AG09309 (cell line): ENCODE measurements at regions not wholly inside any gene's neighbourhood (a gene's known extent, or its start where the extent isn't known, plus 50 kb on each side); places are given as distances from the start of the nearest gene placed in this dataset.

Experiments used
- DNase-seq: peaks from one replicate; pipeline ENCODE4 v3.0.0-alpha.2; 2010; ENCODE audit warnings: low read depth
- H3K4me3 ChIP-seq: 2 replicates; pipeline ENCODE4 v1.5.1; 2011; ENCODE audit warnings: mild to moderate bottlenecking, low read depth, low read length, moderate library complexity; ENCODE audit not compliant: control insufficient read depth
- TF ChIP-seq, protein P1 (sequence below): IDR thresholded peaks from 2 replicates; pipeline ENCODE4 v1.5.1; 2011; ENCODE audit warnings: mild to moderate bottlenecking, low read depth, low read length, inconsistent platforms; ENCODE audit not compliant: insufficient read depth, control insufficient read depth; ENCODE audit errors: missing control alignments

DNA sequence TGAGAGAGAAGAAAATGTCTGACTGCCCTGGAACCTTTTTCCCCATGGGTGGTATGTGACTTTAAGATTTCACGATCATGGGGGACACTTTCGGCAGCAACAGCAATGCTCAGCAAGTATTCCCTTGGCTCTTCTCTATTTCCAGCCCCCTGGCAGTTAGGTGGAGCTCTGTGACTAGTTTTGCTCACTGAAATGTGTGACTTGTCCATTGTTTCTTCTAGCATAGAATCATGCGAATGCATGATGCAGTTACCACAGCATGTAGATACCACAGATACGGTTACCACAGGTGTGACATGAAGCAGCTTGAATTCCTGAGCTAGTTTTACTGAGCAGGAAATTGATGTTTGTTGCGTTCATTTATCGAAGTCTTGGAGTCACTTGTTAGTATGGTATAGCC, 1034.5 kb upstream of the EEF2KMT start:
- DNase-seq, result no peak
- H3K4me3 ChIP-seq, result no peak overlapping the region
- TF ChIP-seq, protein P1, sequence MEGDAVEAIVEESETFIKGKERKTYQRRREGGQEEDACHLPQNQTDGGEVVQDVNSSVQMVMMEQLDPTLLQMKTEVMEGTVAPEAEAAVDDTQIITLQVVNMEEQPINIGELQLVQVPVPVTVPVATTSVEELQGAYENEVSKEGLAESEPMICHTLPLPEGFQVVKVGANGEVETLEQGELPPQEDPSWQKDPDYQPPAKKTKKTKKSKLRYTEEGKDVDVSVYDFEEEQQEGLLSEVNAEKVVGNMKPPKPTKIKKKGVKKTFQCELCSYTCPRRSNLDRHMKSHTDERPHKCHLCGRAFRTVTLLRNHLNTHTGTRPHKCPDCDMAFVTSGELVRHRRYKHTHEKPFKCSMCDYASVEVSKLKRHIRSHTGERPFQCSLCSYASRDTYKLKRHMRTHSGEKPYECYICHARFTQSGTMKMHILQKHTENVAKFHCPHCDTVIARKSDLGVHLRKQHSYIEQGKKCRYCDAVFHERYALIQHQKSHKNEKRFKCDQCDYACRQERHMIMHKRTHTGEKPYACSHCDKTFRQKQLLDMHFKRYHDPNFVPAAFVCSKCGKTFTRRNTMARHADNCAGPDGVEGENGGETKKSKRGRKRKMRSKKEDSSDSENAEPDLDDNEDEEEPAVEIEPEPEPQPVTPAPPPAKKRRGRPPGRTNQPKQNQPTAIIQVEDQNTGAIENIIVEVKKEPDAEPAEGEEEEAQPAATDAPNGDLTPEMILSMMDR, result no peak

DNA sequence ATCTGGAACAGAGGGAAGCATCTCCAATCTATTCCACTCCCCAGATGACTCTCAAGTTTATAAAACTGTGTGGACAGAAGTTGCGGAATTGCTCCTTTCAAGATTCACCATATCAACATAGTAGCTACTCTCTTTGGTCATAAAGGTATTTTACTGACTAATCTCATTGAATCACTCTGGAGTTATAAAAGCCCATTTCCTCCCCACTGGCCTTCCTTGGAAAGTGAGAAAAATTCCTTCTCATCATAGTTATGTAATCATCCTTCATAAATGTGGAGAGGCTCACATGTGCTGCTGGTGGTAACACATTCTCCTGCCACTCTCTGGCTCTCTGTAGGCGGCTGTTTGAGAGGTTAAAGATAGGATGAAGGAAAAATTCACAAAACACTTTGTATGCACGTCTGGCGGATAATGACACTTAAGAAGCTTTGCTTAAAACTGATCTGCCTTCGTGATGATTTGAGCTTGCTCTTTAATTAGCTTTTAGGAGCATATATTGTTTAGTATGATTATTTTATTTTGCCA, 1034.0 kb upstream of the EEF2KMT start:
- TF ChIP-seq, protein P1, result no peak
- no peak overlapping the region for H3K4me3 ChIP-seq
- DNase-seq, result no peak

DNA sequence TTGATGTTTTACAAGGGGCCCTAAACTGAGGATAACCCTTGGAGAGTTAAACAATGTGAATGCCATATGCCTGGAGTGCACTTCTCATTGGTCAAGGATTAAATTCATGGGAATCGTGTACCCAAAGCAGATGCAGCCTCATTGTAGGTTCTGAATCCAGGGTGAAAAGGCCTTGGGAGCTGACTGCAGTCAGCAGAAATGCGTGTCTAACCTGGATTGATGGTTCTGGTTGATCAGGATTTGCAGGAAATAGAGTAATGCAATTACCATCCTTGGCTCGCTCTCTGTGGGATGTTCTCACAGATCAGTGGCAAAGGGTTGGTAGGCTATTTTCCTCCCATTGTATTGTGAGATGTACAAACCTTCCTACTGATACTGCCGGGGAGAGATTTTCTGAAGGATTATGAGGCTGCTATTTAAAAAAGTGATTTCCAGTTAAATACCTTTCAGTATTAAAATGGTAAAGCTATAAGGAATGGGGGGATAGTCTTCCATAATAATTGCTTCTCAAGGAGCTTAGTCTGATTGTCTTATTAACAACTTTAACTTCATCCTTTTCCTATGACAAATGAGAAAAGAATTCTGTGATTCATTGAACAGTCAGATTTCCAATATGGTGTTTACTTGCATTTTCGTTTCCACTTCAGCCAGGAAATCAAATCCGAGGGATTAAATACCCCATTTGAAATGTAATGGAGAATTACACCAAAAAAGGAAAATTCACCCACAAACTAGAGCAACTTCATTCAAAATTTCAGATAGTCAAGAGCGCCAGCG, 1028.1 kb upstream of the EEF2KMT start:
- no peak for DNase-seq
- TF ChIP-seq, protein P1, result no peak

DNA sequence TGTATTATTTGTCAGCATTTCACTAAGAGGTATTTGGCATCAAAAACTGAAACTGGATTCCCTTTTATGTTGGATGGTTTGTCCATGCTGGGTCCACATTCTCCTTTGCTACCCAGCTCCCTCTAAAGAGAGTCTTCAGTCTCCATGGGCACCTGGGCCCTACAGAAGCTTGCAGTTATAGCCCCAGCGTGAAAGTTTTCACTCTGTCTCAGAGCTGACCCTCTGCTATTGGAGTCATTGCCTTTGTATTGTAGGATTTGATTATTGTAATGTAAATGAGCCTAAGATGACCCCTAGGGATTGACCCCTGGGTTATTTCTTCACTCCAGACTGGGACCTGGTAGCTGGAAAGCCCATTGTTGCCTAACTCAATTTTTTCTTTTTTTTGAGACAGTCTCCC, 1026.5 kb upstream of the EEF2KMT start:
- TF ChIP-seq, protein P1, result no peak
- H3K4me3 ChIP-seq, result no peak overlapping the region
- DNase-seq, result no peak

More for the DNA sequence above, 1028.1 kb upstream of the EEF2KMT start:
- no peak overlapping the region for H3K4me3 ChIP-seq

GRCh38 chr16:6122401-6122800, 1024.8 kb upstream of the EEF2KMT start:
- TF ChIP-seq, protein P1, result no peak
- H3K4me3 ChIP-seq, result no peak overlapping the region
- no peak for DNase-seq

- TF ChIP-seq, protein P1, result no peak
- no peak for DNase-seq
- H3K4me3 ChIP-seq, result no peak overlapping the region
These were observed 1017.1 kb upstream of the EEF2KMT start for GRCh38 chr16:6114691-6115090.
